Urinary bladder (tissue), 3 donors: ENCODE measurements at regions not wholly inside any gene's neighbourhood (a gene's known extent, or its start where the extent isn't known, plus 50 kb on each side); places are given as distances from the start of the nearest gene placed in this dataset.

Experiments
- DNase-seq: peaks from one replicate; pipeline ENCODE4 v3.0.0-alpha.2; 2015; ENCODE audit errors: extremely low spot score
- H3K27ac ChIP-seq: one replicate; pipeline ENCODE4 v1.5.1; 2013; ENCODE audit warnings: low read depth, mild to moderate bottlenecking, moderate library complexity
- H3K36me3 ChIP-seq: one replicate; pipeline ENCODE4 v1.6.1; 2013; ENCODE audit warnings: mild to moderate bottlenecking, moderate library complexity; ENCODE audit not compliant: insufficient read depth
- H3K4me1 ChIP-seq: one replicate; pipeline ENCODE4 v1.6.1; 2013; ENCODE audit warnings: mild to moderate bottlenecking, moderate library complexity; ENCODE audit not compliant: insufficient read depth
- H3K4me3 ChIP-seq: one replicate; pipeline ENCODE4 v1.5.1; 2013; ENCODE audit warnings: low read depth, low read length
- WGBS: extraction: QIAGEN DNeasy Blood & Tissue Kit; methylation state at CpG from one replicate; pipeline ENCODE4 v1.1.7; 2013; 5-methylcytosine and 5-hydroxymethylcytosine counted together
- donor health status: healthy with polysubstance abuse.
- donor health status: healthy.

DNA sequence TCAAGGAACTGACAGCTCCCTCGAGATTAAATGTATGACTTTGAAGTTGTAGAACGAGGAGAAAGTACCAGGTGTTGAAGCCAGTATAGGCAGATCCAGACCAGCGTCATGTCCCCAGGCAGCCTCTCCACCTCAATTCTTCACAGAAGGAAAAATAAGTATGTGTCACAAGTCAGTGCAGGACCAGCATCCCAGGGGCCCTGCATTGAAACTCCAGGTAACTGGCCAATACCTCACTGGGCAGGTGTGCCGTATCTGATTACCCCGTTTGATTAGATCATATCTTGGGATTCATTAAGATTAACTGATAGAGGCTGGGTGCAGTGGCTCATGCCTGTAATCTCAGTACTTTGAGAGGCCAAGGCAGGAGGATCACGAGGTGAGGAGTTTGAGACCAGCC is 466.7 kb upstream of the B3GAT1 start:
- H3K4me3 ChIP-seq, result no peak overlapping the region
- H3K27ac ChIP-seq, result no peak overlapping the region
- no peaks in the 10 kb centered on the region for H3K4me1 ChIP-seq
- H3K36me3 ChIP-seq, result no peaks in the 10 kb centered on the region
- no peak for DNase-seq
- WGBS, result 67% methylated on average over 6 of the region's 6 CpGs

GRCh38 chr11:134876226-134876625 is 464.2 kb upstream of the B3GAT1 start:
- no peaks in the 10 kb centered on the region for H3K36me3 ChIP-seq
- DNase-seq, result no peak
- WGBS, result 79% methylated on average over 8 of the region's 8 CpGs

GRCh38 chr11:134866981-134867675 is 455.1 kb upstream of the B3GAT1 start:
- H3K4me1 ChIP-seq, result no peaks in the 10 kb centered on the region
- H3K4me3 ChIP-seq, result no peak overlapping the region
- H3K27ac ChIP-seq, result no peak overlapping the region
- WGBS, result 90% methylated on average over 11 of the region's 11 CpGs
- H3K36me3 ChIP-seq, result no peaks in the 10 kb centered on the region
- DNase-seq, result no peak

More at GRCh38 chr11:134876226-134876625, 464.2 kb upstream of the B3GAT1 start:
- H3K4me1 ChIP-seq, result no peaks in the 10 kb centered on the region
- H3K27ac ChIP-seq, result no peak overlapping the region
- H3K4me3 ChIP-seq, result no peak overlapping the region

- Histone ChIP-seq H3K4me3 (no peak overlapping the region), H3K27ac (no peak overlapping the region), H3K4me1 (no peaks in the 10 kb centered on the region), H3K36me3 (no peaks in the 10 kb centered on the region)
- 75% methylated on average over 6 of the region's 6 CpGs for WGBS
- DNase-seq, result no peak
Observed at GRCh38 chr11:134866215-134866614, 454.2 kb upstream of the B3GAT1 start.

- H3K4me1 ChIP-seq, result no peaks in the 10 kb centered on the region
- H3K4me3 ChIP-seq, result no peak overlapping the region
- no peak for DNase-seq
- no peaks in the 10 kb centered on the region for H3K36me3 ChIP-seq
- H3K27ac ChIP-seq, result no peak overlapping the region
- 89% methylated on average over 6 of the region's 6 CpGs for WGBS
Observed at GRCh38 chr11:134864968-134865305, 452.9 kb upstream of the B3GAT1 start.

GRCh38 chr11:134864233-134864967 is 452.4 kb upstream of the B3GAT1 start:
- no peak for DNase-seq
- WGBS, result 89% methylated on average over 23 of the region's 23 CpGs

GRCh38 chr11:134863294-134863693 is 451.3 kb upstream of the B3GAT1 start:
- DNase-seq, result no peak
- Histone ChIP-seq H3K27ac (no peak overlapping the region), H3K36me3 (no peaks in the 10 kb centered on the region), H3K4me3 (no peak overlapping the region), H3K4me1 (no peaks in the 10 kb centered on the region)
- 51% methylated on average over 9 of the region's 9 CpGs for WGBS

More at GRCh38 chr11:134864233-134864967, 452.4 kb upstream of the B3GAT1 start:
- H3K4me1 ChIP-seq, result no peaks in the 10 kb centered on the region
- H3K27ac ChIP-seq, result no peak overlapping the region
- H3K36me3 ChIP-seq, result no peaks in the 10 kb centered on the region
- no peak overlapping the region for H3K4me3 ChIP-seq

GRCh38 chr11:134862587-134863195 is 450.6 kb upstream of the B3GAT1 start:
- 72% methylated on average over 10 of the region's 10 CpGs for WGBS
- H3K4me3 ChIP-seq, result no peak overlapping the region
- no peak overlapping the region for H3K27ac ChIP-seq
- no peak for DNase-seq
- H3K36me3 ChIP-seq, result no peaks in the 10 kb centered on the region
- H3K4me1 ChIP-seq, result no peaks in the 10 kb centered on the region

- Histone ChIP-seq H3K27ac (no peak overlapping the region), H3K4me3 (no peak overlapping the region), H3K36me3 (no peaks in the 10 kb centered on the region), H3K4me1 (no peaks in the 10 kb centered on the region)
- 41% methylated on average over 5 of the region's 5 CpGs for WGBS
- DNase-seq, result no peak
Observed at GRCh38 chr11:134862105-134862502, 450.1 kb upstream of the B3GAT1 start.

- Histone ChIP-seq H3K4me3 (no peak overlapping the region), H3K27ac (no peak overlapping the region), H3K36me3 (no peaks in the 10 kb centered on the region), H3K4me1 (no peaks in the 10 kb centered on the region)
- 85% methylated on average over 15 of the region's 15 CpGs for WGBS
- DNase-seq, result no peak
Observed at GRCh38 chr11:134861490-134862104, 449.6 kb upstream of the B3GAT1 start.

DNA sequence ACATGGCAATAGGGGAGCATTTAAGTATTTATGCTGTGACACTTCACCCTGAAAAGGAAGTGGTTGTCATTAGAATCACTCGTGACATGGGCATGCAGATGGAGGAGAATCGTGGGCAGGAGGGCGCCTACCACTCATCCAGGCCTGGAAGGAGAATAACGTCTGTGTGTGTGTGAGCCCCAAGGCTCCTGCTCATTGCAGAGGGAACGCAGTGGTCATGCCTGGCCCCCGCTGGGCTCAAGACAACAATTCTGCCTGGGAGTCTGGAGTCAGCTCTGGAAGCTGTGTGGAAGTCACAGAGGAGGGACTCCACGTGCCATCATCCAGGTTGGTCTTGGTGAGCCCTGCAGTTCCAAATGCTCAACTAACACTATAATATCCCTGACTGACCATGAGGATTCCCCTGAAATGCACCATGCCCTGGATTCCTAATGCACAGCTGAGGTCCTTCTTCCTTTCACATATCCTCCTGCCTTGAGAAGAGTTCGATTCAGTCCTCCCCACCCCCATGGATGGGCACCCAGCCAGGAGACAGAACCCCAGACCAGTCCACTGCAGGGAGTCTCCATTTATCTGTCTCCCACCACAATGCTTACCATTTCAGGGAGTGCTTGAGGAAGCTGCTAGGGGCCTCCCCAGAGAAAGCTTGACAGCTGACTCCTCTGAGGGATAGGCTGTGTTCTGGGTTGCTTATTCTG is 446.9 kb upstream of the B3GAT1 start:
- Histone ChIP-seq H3K4me3 (no peak overlapping the region), H3K4me1 (no peaks in the 10 kb centered on the region), H3K36me3 (no peaks in the 10 kb centered on the region), H3K27ac (no peak overlapping the region)
- 81% methylated on average over 8 of the region's 8 CpGs for WGBS
- no peak for DNase-seq

- H3K4me3 ChIP-seq, result no peak overlapping the region
- H3K4me1 ChIP-seq, result no peaks in the 10 kb centered on the region
- 90% methylated on average over 4 of the region's 4 CpGs for WGBS
- no peak for DNase-seq
- H3K27ac ChIP-seq, result no peak overlapping the region
- H3K36me3 ChIP-seq, result no peaks in the 10 kb centered on the region
Observed at GRCh38 chr11:134857035-134857434, 445.0 kb upstream of the B3GAT1 start.
